ENCODE measurements at regions not wholly inside any gene's neighbourhood (a gene's known extent, or its start where the extent isn't known, plus 50 kb on each side); places are given as distances from the start of the nearest gene placed in this dataset.

- TF ChIP-seq, protein P1, sequence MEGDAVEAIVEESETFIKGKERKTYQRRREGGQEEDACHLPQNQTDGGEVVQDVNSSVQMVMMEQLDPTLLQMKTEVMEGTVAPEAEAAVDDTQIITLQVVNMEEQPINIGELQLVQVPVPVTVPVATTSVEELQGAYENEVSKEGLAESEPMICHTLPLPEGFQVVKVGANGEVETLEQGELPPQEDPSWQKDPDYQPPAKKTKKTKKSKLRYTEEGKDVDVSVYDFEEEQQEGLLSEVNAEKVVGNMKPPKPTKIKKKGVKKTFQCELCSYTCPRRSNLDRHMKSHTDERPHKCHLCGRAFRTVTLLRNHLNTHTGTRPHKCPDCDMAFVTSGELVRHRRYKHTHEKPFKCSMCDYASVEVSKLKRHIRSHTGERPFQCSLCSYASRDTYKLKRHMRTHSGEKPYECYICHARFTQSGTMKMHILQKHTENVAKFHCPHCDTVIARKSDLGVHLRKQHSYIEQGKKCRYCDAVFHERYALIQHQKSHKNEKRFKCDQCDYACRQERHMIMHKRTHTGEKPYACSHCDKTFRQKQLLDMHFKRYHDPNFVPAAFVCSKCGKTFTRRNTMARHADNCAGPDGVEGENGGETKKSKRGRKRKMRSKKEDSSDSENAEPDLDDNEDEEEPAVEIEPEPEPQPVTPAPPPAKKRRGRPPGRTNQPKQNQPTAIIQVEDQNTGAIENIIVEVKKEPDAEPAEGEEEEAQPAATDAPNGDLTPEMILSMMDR (tag by site-specific recombination; IDR thresholded peaks at IDR 0.05): no peak
- TF ChIP-seq REST (tag by site-specific recombination; IDR thresholded peaks at IDR 0.05) (no peak), ZFP37 (tag by site-specific recombination; IDR thresholded peaks at IDR 0.05) (no peak), ZNF292 (tag by site-specific recombination; IDR thresholded peaks at IDR 0.05; ENCODE audit: borderline replicate concordance, low read depth) (no peak)
Measured at GRCh38 chr2:164103271-164103670, 367.5 kb upstream of the FIGN start.

All from HEK293 (cell line).